Endothelial cell of umbilical vein (primary cell): ENCODE measurements at regions not wholly inside any gene's neighbourhood (a gene's known extent, or its start where the extent isn't known, plus 50 kb on each side); places are given as distances from the start of the nearest gene placed in this dataset.

Experiments
- BruUV-seq: library from RNA; stranded (reverse); fragments of 400-500 nt; replicated peaks from 2 replicates; lab custom pipeline; 2021; lab: Mats Ljungman, UMichigan
- CTCF ChIA-PET: fragments of 300-600, 350-600 bp; sonication (Branson Sonifier 250); formaldehyde crosslinking; loops from one replicate; lab custom pipeline; 2021; ENCODE audit warnings: antibody characterized with exemption, inconsistent platforms; lab: Charles Lee
- POLR2A ChIA-PET: fragments of 300-600, 350-600 bp; sonication (Branson Sonifier 250); formaldehyde crosslinking; loops from one replicate; lab custom pipeline; 2021; ENCODE audit warnings: antibody characterized with exemption, inconsistent platforms; lab: Charles Lee
- DNase-seq: peaks from one replicate; pipeline ENCODE4 v3.0.0-alpha.2; 2011; ENCODE audit warnings: low read depth, low spot score
- FAIRE-seq: peaks from 2 replicates; lab custom pipeline; 2011; peaks lifted over from hg19 to GRCh38; lab: Jason Lieb, UNC
- H2AFZ ChIP-seq: 2 replicates; pipeline ENCODE4 v1.6.0; 2012; ENCODE audit warnings: low read depth, low read length, control low read depth, inconsistent platforms
- H3K27ac ChIP-seq: 2 replicates; pipeline ENCODE4 v1.5.1; 2011; ENCODE audit warnings: low read depth, mild to moderate bottlenecking, control low read depth, low read length, moderate library complexity; ENCODE audit not compliant: insufficient read depth
- H3K27me3 ChIP-seq, 2 experiments: 2 replicates each; pipeline versions ENCODE4 v1.6.0 to v1.6.1; 2011; ENCODE audit warnings: low read length in 2 of 2, mixed read lengths in 1 of 2; ENCODE audit not compliant: control insufficient read depth in 2 of 2, insufficient read depth in 2 of 2
- H3K36me3 ChIP-seq, 2 experiments: 2 replicates in 1 of 2; 3 replicates in 1 of 2; pipeline ENCODE4 v1.5.1; 2011; ENCODE audit warnings: low read length in 2 of 2, mild to moderate bottlenecking in 1 of 2, moderate library complexity in 1 of 2; ENCODE audit not compliant: control insufficient read depth in 2 of 2, insufficient read depth in 2 of 2; ENCODE audit errors: extremely low read depth in 1 of 2
- H3K4me1 ChIP-seq: 3 replicates; pipeline ENCODE4 v1.5.1; 2011; ENCODE audit warnings: mild to moderate bottlenecking, low read length; ENCODE audit not compliant: control insufficient read depth, insufficient read depth; ENCODE audit errors: extremely low read depth
- H3K4me2 ChIP-seq: 2 replicates; pipeline ENCODE4 v1.6.1; 2011; ENCODE audit warnings: low read length, control low read depth, mixed read lengths; ENCODE audit not compliant: insufficient read depth
- H3K4me3 ChIP-seq, 3 experiments: fragments of 200-600 bp in 1 of 3; sonication (generic), shearing (Covaris generic) in 1 of 3; replicated peaks in 1 of 3; 2 replicates each; pipeline ENCODE4 v1.5.1; 2011 to 2016; ENCODE audit warnings: control low read depth in 3 of 3, low read length in 3 of 3, mild to moderate bottlenecking in 2 of 3, inconsistent platforms in 1 of 3, low read depth in 1 of 3, moderate library complexity in 1 of 3; ENCODE audit not compliant: insufficient read depth in 1 of 3
- H3K79me2 ChIP-seq: 2 replicates; pipeline ENCODE4 v1.6.0; 2012; ENCODE audit warnings: low read length, inconsistent platforms; ENCODE audit not compliant: control insufficient read depth, insufficient read depth
- H3K9ac ChIP-seq: replicated peaks from 2 replicates; pipeline ENCODE3; 2011; ENCODE audit warnings: low read length, control low read depth; ENCODE audit not compliant: insufficient read depth; ENCODE audit errors: extremely low read depth
- H3K9me1 ChIP-seq: replicated peaks from 3 replicates; pipeline ENCODE4 v1.6.0; 2011; ENCODE audit warnings: mild to moderate bottlenecking, low read length; ENCODE audit not compliant: control insufficient read depth, insufficient read depth; ENCODE audit errors: extremely low read depth
- H3K9me3 ChIP-seq: replicated peaks from 2 replicates; pipeline ENCODE4 v1.5.1; 2012; ENCODE audit warnings: low read length, inconsistent platforms; ENCODE audit not compliant: control insufficient read depth, insufficient read depth
- H4K20me1 ChIP-seq: replicated peaks from 2 replicates; pipeline ENCODE3; 2011; ENCODE audit warnings: mild to moderate bottlenecking, low read length; ENCODE audit not compliant: control insufficient read depth, insufficient read depth; ENCODE audit errors: extremely low read depth
- CTCF ChIP-seq, 2 donors: IDR thresholded peaks; 1 replicate in 1 of 2; 2 replicates in 1 of 2; pipeline ENCODE4 v1.5.1; 2011; ENCODE audit warnings: low read length in 2 of 2, mild to moderate bottlenecking in 2 of 2, moderate library complexity in 2 of 2, control low read depth in 1 of 2, inconsistent platforms in 1 of 2, low read depth in 1 of 2; ENCODE audit not compliant: insufficient read depth in 1 of 2; ENCODE audit errors: extremely low read depth in 1 of 2
- EZH2 ChIP-seq: IDR thresholded peaks from 2 replicates; pipeline ENCODE4 v1.6.1; 2012; ENCODE audit warnings: borderline replicate concordance, low read depth, mild to moderate bottlenecking, moderate library complexity, low read length, inconsistent platforms; ENCODE audit not compliant: severe bottlenecking
- FOS ChIP-seq: IDR thresholded peaks from 2 replicates; pipeline ENCODE4 v1.6.1; 2011; ENCODE audit warnings: mild to moderate bottlenecking, low read length, moderate library complexity, borderline replicate concordance; ENCODE audit not compliant: insufficient read depth
- GATA2 ChIP-seq: IDR thresholded peaks from 2 replicates; pipeline ENCODE4 v1.7.0; 2011; ENCODE audit warnings: low read depth, mild to moderate bottlenecking, moderate library complexity, mixed read lengths, low read length; ENCODE audit not compliant: insufficient read length, insufficient read depth
- JUN ChIP-seq: IDR thresholded peaks from 2 replicates; pipeline ENCODE4 v1.6.1; 2011; ENCODE audit warnings: borderline replicate concordance, low read depth; ENCODE audit not compliant: insufficient read length, insufficient read depth
- MAX ChIP-seq: IDR thresholded peaks from 2 replicates; pipeline ENCODE4 v1.6.1; 2011; ENCODE audit not compliant: insufficient read depth, insufficient read length
- MYC ChIP-seq: IDR thresholded peaks from one replicate; pipeline ENCODE4 v1.6.1; 2011; ENCODE audit warnings: mild to moderate bottlenecking, low read depth, low read length
- POLR2A ChIP-seq: IDR thresholded peaks from 2 replicates; pipeline ENCODE4 v1.6.1; 2012; ENCODE audit warnings: low read depth, mild to moderate bottlenecking, control low read depth, low read length
- POLR2AphosphoS5 ChIP-seq: IDR thresholded peaks from 2 replicates; pipeline ENCODE4 v1.6.1; 2012; ENCODE audit warnings: low read depth, mild to moderate bottlenecking, control low read depth, low read length, moderate library complexity; ENCODE audit not compliant: insufficient read depth
- dilution Hi-C: fragments of 300-500 bp; cut with MboI; formaldehyde crosslinking; loops from one replicate; pipeline ENCODE4 v1.15.0; 2019; ENCODE audit warnings: low sequenced_read_pairs; ENCODE audit not compliant: extremely low pct_ligation_motif_present
- intact Hi-C: fragments of 100-400 bp; cut with micrococcal nuclease; formaldehyde crosslinking; loops from one replicate; pipeline ENCODE4 v1.10.0; 2022

DNA sequence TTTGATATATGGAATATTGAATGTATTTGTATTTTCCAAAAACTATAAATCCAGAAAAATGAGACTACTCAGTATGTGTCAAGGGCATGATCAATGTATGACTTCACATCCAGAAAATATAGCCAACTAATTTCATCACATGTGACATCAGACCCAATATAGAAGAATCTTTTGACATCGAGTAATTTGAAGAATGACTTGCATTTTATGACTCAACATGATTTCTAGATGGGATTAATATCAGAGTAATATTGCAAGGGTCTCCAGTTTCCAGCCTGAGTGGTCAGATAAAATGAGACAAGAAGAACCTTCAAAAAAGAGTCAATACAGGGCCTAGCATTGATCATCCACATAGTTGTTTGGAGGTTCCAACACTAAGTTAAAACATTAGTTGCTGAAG is 467.5 kb upstream of the PAPPA start:
- H3K4me1 ChIP-seq: no peaks in the 10 kb centered on the region
- no peaks in the 10 kb centered on the region for H4K20me1 ChIP-seq
- intact Hi-C loops (no loop called here), dilution Hi-C loops (no loop called here)
- no peak for DNase-seq
- H3K4me3 ChIP-seq: no peak overlapping the region
- no peak overlapping the region for H3K27ac ChIP-seq
- H3K27me3 ChIP-seq: no peaks in the 10 kb centered on the region
- BruUV-seq: no TSS peak
- no peaks in the 10 kb centered on the region for H3K36me3 ChIP-seq
- H3K9me1 ChIP-seq: no peaks in the 10 kb centered on the region
- FAIRE-seq: no peak
- H2AFZ ChIP-seq: no peak overlapping the region
- no peaks in the 10 kb centered on the region for H3K9me3 ChIP-seq
- no peaks in the 10 kb centered on the region for H3K79me2 ChIP-seq
- POLR2A ChIA-PET: no interaction called here
- TF ChIP-seq MAX (no peak), POLR2AphosphoS5 (no peak), FOS (no peak), MYC (no peak), JUN (no peak), EZH2 (no peak), GATA2 (no peak), POLR2A (no peak), CTCF (IDR thresholded peaks at IDR 0.05; ENCODE audit: extremely low read depth in 1 of 2, insufficient read depth in 1 of 2, low read depth in 1 of 2, low read length in 2 of 2) (no peak)
- no peak overlapping the region for H3K4me2 ChIP-seq
- H3K9ac ChIP-seq: no peak overlapping the region
- CTCF ChIA-PET: no interaction called here
